ENCODE measurements at regions not wholly inside any gene's neighbourhood (a gene's known extent, or its start where the extent isn't known, plus 50 kb on each side); places are given as distances from the start of the nearest gene placed in this dataset.

DNA sequence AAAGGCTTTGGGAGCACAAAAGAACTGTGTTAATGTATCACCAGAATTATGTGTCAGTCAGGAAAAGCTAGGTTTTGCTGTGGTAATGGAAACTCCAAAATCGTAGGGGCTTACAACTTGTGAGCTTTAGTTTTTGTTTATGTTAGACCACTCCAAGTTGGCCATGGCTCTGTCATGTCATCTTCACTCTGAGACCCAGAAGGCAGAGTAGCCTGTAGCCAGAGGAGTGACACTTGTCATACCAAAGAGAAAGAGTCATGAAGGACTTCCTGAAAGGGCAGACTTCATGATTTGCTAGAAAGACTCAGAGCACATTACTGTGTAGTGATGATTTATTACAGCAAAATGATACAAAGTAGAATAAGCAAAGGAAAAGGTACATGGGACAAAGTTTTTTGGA is 133.6 kb upstream of the SSTR1 start:
- peaks cover 13% of the 10 kb centered on the region for H3K4me1 Mint-ChIP-seq (ENCODE audit: insufficient read depth, unreplicated experiment)
- H3K27ac Mint-ChIP-seq (ENCODE audit: low read depth, unreplicated experiment): no peak overlapping the region
- no peaks in the 10 kb centered on the region for H3K27me3 Mint-ChIP-seq (ENCODE audit: insufficient read depth, unreplicated experiment)

DNA sequence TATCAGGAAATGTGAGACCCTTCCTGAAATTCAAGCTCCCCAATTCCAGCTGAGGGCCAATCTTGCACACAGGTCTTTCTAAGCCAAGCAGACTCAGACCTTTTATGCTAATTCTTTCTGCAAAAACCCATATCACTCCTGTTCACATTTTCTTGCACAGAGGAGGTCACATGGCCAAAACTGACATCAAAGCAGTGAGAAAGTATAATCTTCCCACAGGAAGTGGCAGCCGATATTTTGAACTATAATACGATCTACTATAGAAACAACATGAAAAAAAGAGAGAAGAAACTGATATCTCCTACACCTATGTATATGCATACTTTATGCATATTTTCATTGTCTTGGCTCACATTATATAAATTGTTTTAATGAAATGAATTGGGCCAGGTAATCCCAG is 132.9 kb upstream of the SSTR1 start:
- TF ChIP-seq, protein P1, sequence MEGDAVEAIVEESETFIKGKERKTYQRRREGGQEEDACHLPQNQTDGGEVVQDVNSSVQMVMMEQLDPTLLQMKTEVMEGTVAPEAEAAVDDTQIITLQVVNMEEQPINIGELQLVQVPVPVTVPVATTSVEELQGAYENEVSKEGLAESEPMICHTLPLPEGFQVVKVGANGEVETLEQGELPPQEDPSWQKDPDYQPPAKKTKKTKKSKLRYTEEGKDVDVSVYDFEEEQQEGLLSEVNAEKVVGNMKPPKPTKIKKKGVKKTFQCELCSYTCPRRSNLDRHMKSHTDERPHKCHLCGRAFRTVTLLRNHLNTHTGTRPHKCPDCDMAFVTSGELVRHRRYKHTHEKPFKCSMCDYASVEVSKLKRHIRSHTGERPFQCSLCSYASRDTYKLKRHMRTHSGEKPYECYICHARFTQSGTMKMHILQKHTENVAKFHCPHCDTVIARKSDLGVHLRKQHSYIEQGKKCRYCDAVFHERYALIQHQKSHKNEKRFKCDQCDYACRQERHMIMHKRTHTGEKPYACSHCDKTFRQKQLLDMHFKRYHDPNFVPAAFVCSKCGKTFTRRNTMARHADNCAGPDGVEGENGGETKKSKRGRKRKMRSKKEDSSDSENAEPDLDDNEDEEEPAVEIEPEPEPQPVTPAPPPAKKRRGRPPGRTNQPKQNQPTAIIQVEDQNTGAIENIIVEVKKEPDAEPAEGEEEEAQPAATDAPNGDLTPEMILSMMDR (IDR thresholded peaks at IDR 0.05; ENCODE audit: unreplicated experiment): no peak
- Mint-ChIP-seq H3K4me1 (ENCODE audit: insufficient read depth, unreplicated experiment) (peaks cover 16% of the 10 kb centered on the region), H3K27ac (ENCODE audit: low read depth, unreplicated experiment) (no peak overlapping the region), H3K36me3 (ENCODE audit: insufficient read depth, unreplicated experiment) (no peaks in the 10 kb centered on the region), H3K9me3 (ENCODE audit: unreplicated experiment) (no peaks in the 10 kb centered on the region), H3K27me3 (ENCODE audit: insufficient read depth, unreplicated experiment) (no peaks in the 10 kb centered on the region), H3K4me3 (ENCODE audit: unreplicated experiment) (no peak overlapping the region)
- no TSS peak for BruUV-seq (replicated peaks)
- POLR2A ChIA-PET: no interaction called here
- CTCF ChIA-PET: no interaction called here
- no peak for DNase-seq (ENCODE audit: unreplicated experiment)
- intact Hi-C loops (cut with micrococcal nuclease): no loop called here

More for the DNA sequence above, 133.6 kb upstream of the SSTR1 start:
- BruUV-seq (replicated peaks): no TSS peak
- CTCF ChIA-PET: interaction anchor here (0.7 kb wide), 1 partner anchor 8 kb away, joined by 3 read pairs; no protein-coding TSS in a partner anchor
- TF ChIP-seq, protein P1 (IDR thresholded peaks at IDR 0.05; ENCODE audit: unreplicated experiment): no peak
- Mint-ChIP-seq H3K36me3 (ENCODE audit: insufficient read depth, unreplicated experiment) (no peaks in the 10 kb centered on the region), H3K4me3 (ENCODE audit: unreplicated experiment) (no peak overlapping the region), H3K9me3 (ENCODE audit: unreplicated experiment) (no peaks in the 10 kb centered on the region)
- DNase-seq (ENCODE audit: unreplicated experiment): no peak
- POLR2A ChIA-PET: no interaction called here
- intact Hi-C loops (cut with micrococcal nuclease): no loop called here

DNA sequence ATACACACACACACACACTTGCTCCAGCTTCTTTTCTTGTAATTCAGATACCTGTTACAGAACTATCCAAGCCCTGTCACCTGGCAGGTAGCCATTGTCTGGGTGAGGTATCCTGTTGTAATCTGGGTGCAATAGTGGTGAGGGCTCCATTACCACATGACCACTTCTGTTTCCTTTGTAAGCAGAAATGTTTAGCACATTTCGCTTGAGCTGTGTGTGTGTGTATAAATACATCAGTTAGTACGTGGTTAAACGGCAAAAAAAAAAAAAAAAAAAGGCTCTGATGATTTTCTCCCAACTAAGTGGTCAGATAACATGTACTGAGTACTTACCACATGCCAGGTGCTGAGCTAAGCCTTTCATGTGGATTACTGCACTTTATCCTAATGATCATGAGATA is 129.3 kb upstream of the SSTR1 start:
- Mint-ChIP-seq H3K4me3 (ENCODE audit: unreplicated experiment) (no peak overlapping the region), H3K4me1 (ENCODE audit: insufficient read depth, unreplicated experiment) (peaks cover 16% of the 10 kb centered on the region), H3K36me3 (ENCODE audit: insufficient read depth, unreplicated experiment) (no peaks in the 10 kb centered on the region), H3K27me3 (ENCODE audit: insufficient read depth, unreplicated experiment) (no peaks in the 10 kb centered on the region), H3K27ac (ENCODE audit: low read depth, unreplicated experiment) (peak overlapping the region; percentile 59), H3K9me3 (ENCODE audit: unreplicated experiment) (no peaks in the 10 kb centered on the region)
- POLR2A ChIA-PET: no interaction called here
- TF ChIP-seq, protein P1 (IDR thresholded peaks at IDR 0.05; ENCODE audit: unreplicated experiment): no peak
- CTCF ChIA-PET: interaction anchor here (0.5 to 1.3 kb wide), 4 partner anchors 10 to 919 kb away, joined by 3 read pairs; no protein-coding TSS in a partner anchor
- no TSS peak for BruUV-seq (replicated peaks)
- intact Hi-C loops (cut with micrococcal nuclease): no loop called here
- peak; percentile 50 for DNase-seq (ENCODE audit: unreplicated experiment)

DNA sequence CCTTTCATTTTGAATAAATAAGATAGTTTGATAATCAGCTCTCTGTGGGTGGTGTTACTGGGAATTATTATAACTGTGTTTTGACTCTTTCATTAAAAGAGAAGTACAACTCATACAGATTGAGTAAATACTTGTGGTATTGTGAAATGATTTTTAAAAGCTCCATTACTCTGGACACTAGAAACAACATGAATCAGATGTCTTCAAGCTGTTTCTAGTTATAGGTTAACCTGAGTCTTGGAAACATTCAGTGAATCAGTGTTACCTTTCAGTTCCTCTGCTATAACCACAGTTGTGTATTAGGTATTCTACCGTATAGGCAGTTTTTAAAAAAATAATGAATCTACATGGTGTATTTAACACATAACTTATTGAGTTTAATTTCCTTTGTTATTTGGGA is 128.4 kb upstream of the SSTR1 start:
- H3K9me3 Mint-ChIP-seq (ENCODE audit: unreplicated experiment): no peaks in the 10 kb centered on the region
- TF ChIP-seq, protein P1 (IDR thresholded peaks at IDR 0.05; ENCODE audit: unreplicated experiment): no peak
- intact Hi-C loops (cut with micrococcal nuclease): no loop called here
- H3K4me3 Mint-ChIP-seq (ENCODE audit: unreplicated experiment): no peak overlapping the region
- no peaks in the 10 kb centered on the region for H3K27me3 Mint-ChIP-seq (ENCODE audit: insufficient read depth, unreplicated experiment)
- ChIA-PET CTCF (interaction anchor here (0.8 kb wide), 1 partner anchor 121 kb away, joined by 4 read pairs; no protein-coding TSS in a partner anchor), POLR2A (interaction anchor here (1.2 kb wide), 1 partner anchor 9 kb away, joined by 4 read pairs; no protein-coding TSS in a partner anchor)
- DNase-seq (ENCODE audit: unreplicated experiment): peak; percentile 30
- no TSS peak for BruUV-seq (replicated peaks)
- peak overlapping the region; percentile 59 for H3K27ac Mint-ChIP-seq (ENCODE audit: low read depth, unreplicated experiment)
- H3K36me3 Mint-ChIP-seq (ENCODE audit: insufficient read depth, unreplicated experiment): no peaks in the 10 kb centered on the region
- peaks cover 16% of the 10 kb centered on the region for H3K4me1 Mint-ChIP-seq (ENCODE audit: insufficient read depth, unreplicated experiment)
